ENCODE measurements at regions not wholly inside any gene's neighbourhood (a gene's known extent, or its start where the extent isn't known, plus 50 kb on each side); places are given as distances from the start of the nearest gene placed in this dataset.

DNA sequence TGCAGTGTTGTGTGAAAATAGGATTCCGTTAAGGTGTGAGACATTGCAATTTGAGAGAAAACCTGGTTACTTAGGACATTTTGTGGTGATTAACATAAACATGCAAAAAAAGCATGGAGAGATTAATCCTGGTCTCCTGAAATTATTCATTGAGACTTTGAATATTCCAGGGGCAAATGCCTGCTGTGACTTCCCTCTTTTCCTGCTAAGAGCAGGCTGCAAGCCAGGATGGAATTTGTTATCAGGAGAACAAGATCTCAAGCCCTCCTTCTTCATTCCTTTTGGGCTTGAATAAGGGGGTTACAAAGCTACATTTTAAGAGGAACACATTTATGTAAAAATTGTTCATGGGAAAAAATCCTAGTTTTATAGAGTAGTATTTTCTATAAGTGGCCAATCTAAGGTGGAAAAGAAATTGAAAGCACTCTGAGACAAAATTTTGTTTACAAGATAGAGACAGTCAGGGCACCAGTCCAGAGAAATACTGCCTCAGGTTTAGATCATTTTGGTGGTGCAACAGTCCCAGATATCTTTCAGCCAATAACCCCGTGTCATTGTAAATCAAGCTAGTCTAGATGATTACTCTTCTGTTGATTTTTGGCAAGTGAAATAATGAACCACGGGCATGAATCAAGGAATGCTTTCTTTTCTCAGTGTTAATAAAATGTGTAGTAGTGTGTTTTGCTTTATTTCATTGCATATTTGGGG is 1528.3 kb upstream of the AGA start:
- H3K36me3 ChIP-seq (ENCODE audit: control insufficient read depth, insufficient read depth, low read length): no peaks in the 10 kb centered on the region
- no peak overlapping the region for H3K4me3 ChIP-seq (ENCODE audit: low read length)
- no peak overlapping the region for H3K9ac ChIP-seq (ENCODE audit: low read length)
- H3K27ac ChIP-seq (ENCODE audit: low read depth, low read length): no peak overlapping the region
- H3K27me3 ChIP-seq (ENCODE audit: control insufficient read depth, insufficient read depth, low read length): no peaks in the 10 kb centered on the region
- H3K4me1 ChIP-seq (ENCODE audit: control insufficient read depth, insufficient read depth, low read length): no peaks in the 10 kb centered on the region

- no peak overlapping the region for H3K27ac ChIP-seq (ENCODE audit: low read depth, low read length)
- no peaks in the 10 kb centered on the region for H3K36me3 ChIP-seq (ENCODE audit: control insufficient read depth, insufficient read depth, low read length)
- no peaks in the 10 kb centered on the region for H3K27me3 ChIP-seq (ENCODE audit: control insufficient read depth, insufficient read depth, low read length)
- no peaks in the 10 kb centered on the region for H3K4me1 ChIP-seq (ENCODE audit: control insufficient read depth, insufficient read depth, low read length)
- no peak overlapping the region for H3K4me3 ChIP-seq (ENCODE audit: low read length)
- no peak overlapping the region for H3K9ac ChIP-seq (ENCODE audit: low read length)
These were observed 1534.6 kb upstream of the AGA start for GRCh38 chr4:178976861-178977260.

DNA sequence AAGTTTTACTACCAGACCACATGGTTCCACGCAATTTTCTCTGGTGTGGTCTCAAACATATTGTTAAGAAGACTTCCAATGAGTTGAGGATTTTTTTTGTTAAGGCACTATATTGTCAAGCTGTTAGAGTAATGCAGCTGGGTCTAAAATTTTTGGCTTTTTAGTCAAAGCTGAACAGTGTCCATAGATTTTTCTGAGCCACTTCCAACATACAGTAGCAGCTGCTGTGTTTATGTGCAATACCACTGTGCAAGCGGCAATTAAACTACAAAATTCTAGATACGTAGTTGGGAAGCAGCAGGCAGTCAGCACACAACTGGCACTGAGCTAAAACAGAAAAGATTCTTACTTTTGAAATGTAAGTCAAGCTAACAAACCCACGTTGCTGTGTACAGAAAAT is 1551.1 kb upstream of the AGA start:
- Histone ChIP-seq H3K4me3 (ENCODE audit: low read length) (no peak overlapping the region), H3K36me3 (ENCODE audit: control insufficient read depth, insufficient read depth, low read length) (no peaks in the 10 kb centered on the region), H3K27ac (ENCODE audit: low read depth, low read length) (no peak overlapping the region), H3K27me3 (ENCODE audit: control insufficient read depth, insufficient read depth, low read length) (no peaks in the 10 kb centered on the region), H3K9ac (ENCODE audit: low read length) (no peak overlapping the region), H3K4me1 (ENCODE audit: control insufficient read depth, insufficient read depth, low read length) (no peaks in the 10 kb centered on the region)

GRCh38 chr4:179001918-179002317 is 1559.7 kb upstream of the AGA start:
- Histone ChIP-seq H3K27ac (ENCODE audit: low read depth, low read length) (no peak overlapping the region), H3K27me3 (ENCODE audit: control insufficient read depth, insufficient read depth, low read length) (no peaks in the 10 kb centered on the region), H3K36me3 (ENCODE audit: control insufficient read depth, insufficient read depth, low read length) (no peaks in the 10 kb centered on the region)

DNA sequence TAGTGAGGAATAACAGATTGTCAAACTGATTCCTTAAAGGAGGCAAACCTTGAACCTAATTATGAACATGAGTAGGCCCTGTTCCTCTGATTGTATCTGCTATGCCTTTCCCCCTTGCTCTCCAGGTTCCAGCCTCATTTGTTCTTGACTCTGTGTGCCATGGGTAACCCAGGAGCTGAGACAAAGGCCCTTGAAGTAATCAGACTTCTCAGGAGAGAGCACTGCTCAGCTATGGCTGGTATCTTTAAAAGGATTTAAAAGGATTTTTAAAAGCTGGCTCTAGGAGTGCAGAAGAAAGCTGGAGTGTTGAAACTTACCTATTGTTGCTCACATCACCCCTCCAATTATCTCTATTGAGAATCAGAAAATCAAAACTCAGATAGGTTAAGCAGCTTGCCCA is 1565.5 kb upstream of the AGA start:
- H3K36me3 ChIP-seq (ENCODE audit: control insufficient read depth, insufficient read depth, low read length): no peaks in the 10 kb centered on the region

More at GRCh38 chr4:179001918-179002317, 1559.7 kb upstream of the AGA start:
- Histone ChIP-seq H3K9ac (ENCODE audit: low read length) (no peak overlapping the region), H3K4me1 (ENCODE audit: control insufficient read depth, insufficient read depth, low read length) (no peaks in the 10 kb centered on the region), H3K4me3 (ENCODE audit: low read length) (no peak overlapping the region)

DNA sequence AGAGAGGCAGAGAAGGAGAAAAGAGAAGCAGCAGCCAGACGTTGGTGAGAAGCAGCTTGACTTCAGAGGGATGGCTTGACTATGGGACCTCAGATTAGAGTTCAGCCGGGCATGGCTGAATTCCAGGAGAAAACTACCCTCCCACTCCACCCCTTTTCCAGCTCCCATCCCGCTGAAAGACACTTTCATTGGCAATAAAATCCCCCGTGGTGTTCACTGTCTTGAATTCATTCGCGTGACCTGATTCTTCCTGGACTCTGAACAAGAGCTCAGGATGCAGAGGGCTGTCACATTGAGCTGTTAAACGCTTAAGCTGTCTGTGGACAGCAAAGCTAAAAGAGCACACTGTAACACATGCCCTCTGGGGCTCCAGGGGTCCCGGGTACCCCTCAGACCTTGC is 1575.3 kb upstream of the AGA start:
- no peaks in the 10 kb centered on the region for H3K27me3 ChIP-seq (ENCODE audit: control insufficient read depth, insufficient read depth, low read length)
- no peak overlapping the region for H3K9ac ChIP-seq (ENCODE audit: low read length)
- no peaks in the 10 kb centered on the region for H3K4me1 ChIP-seq (ENCODE audit: control insufficient read depth, insufficient read depth, low read length)
- H3K4me3 ChIP-seq (ENCODE audit: low read length): no peak overlapping the region
- H3K36me3 ChIP-seq (ENCODE audit: control insufficient read depth, insufficient read depth, low read length): no peaks in the 10 kb centered on the region
- H3K27ac ChIP-seq (ENCODE audit: low read depth, low read length): no peak overlapping the region

More for the DNA sequence above, 1565.5 kb upstream of the AGA start:
- H3K27ac ChIP-seq (ENCODE audit: low read depth, low read length): no peak overlapping the region
- H3K4me3 ChIP-seq (ENCODE audit: low read length): no peak overlapping the region
- no peaks in the 10 kb centered on the region for H3K27me3 ChIP-seq (ENCODE audit: control insufficient read depth, insufficient read depth, low read length)
- H3K9ac ChIP-seq (ENCODE audit: low read length): no peak overlapping the region
- no peaks in the 10 kb centered on the region for H3K4me1 ChIP-seq (ENCODE audit: control insufficient read depth, insufficient read depth, low read length)

DNA sequence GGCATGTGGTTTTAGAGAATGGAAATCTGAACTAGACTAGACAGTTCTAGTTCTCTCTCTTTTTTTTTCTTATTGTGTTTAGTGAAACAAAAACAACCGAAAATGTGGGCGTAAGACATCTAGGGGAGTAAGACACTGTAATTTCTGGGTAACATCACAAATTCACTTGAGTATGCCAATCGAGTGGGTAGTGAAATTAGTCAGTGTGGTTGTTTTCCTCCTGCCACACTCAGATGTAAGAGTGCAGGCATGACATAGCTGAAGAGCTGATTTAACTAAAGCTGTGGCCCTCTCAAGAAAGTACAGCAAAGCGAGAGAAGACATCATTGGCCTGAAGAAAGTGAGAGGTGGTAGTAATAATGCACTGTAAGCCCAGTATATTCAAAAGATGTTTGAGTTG is 1585.3 kb upstream of the AGA start:
- Histone ChIP-seq H3K27me3 (ENCODE audit: control insufficient read depth, insufficient read depth, low read length) (no peaks in the 10 kb centered on the region), H3K9ac (ENCODE audit: low read length) (no peak overlapping the region), H3K36me3 (ENCODE audit: control insufficient read depth, insufficient read depth, low read length) (no peaks in the 10 kb centered on the region), H3K4me1 (ENCODE audit: control insufficient read depth, insufficient read depth, low read length) (no peaks in the 10 kb centered on the region), H3K4me3 (ENCODE audit: low read length) (no peak overlapping the region), H3K27ac (ENCODE audit: low read depth, low read length) (no peak overlapping the region)

- H3K27me3 ChIP-seq (ENCODE audit: control insufficient read depth, insufficient read depth, low read length): no peaks in the 10 kb centered on the region
- H3K4me3 ChIP-seq (ENCODE audit: low read length): no peak overlapping the region
These were observed 1586.1 kb upstream of the AGA start for GRCh38 chr4:179028321-179028720.

GRCh38 chr4:179029683-179030082 is 1587.4 kb upstream of the AGA start:
- no peaks in the 10 kb centered on the region for H3K4me1 ChIP-seq (ENCODE audit: control insufficient read depth, insufficient read depth, low read length)
- no peak overlapping the region for H3K9ac ChIP-seq (ENCODE audit: low read length)
- H3K27ac ChIP-seq (ENCODE audit: low read depth, low read length): no peak overlapping the region
- no peak overlapping the region for H3K4me3 ChIP-seq (ENCODE audit: low read length)
- no peaks in the 10 kb centered on the region for H3K36me3 ChIP-seq (ENCODE audit: control insufficient read depth, insufficient read depth, low read length)
- no peaks in the 10 kb centered on the region for H3K27me3 ChIP-seq (ENCODE audit: control insufficient read depth, insufficient read depth, low read length)

More at GRCh38 chr4:179028321-179028720, 1586.1 kb upstream of the AGA start:
- no peak overlapping the region for H3K9ac ChIP-seq (ENCODE audit: low read length)
- H3K4me1 ChIP-seq (ENCODE audit: control insufficient read depth, insufficient read depth, low read length): no peaks in the 10 kb centered on the region
- no peaks in the 10 kb centered on the region for H3K36me3 ChIP-seq (ENCODE audit: control insufficient read depth, insufficient read depth, low read length)
- no peak overlapping the region for H3K27ac ChIP-seq (ENCODE audit: low read depth, low read length)

- Histone ChIP-seq H3K4me1 (ENCODE audit: control insufficient read depth, insufficient read depth, low read length) (no peaks in the 10 kb centered on the region), H3K4me3 (ENCODE audit: low read length) (no peak overlapping the region), H3K27me3 (ENCODE audit: control insufficient read depth, insufficient read depth, low read length) (no peaks in the 10 kb centered on the region), H3K36me3 (ENCODE audit: control insufficient read depth, insufficient read depth, low read length) (no peaks in the 10 kb centered on the region), H3K27ac (ENCODE audit: low read depth, low read length) (no peak overlapping the region), H3K9ac (ENCODE audit: low read length) (no peak overlapping the region)
These were observed 1598.0 kb upstream of the AGA start for GRCh38 chr4:179040259-179040658.

DNA sequence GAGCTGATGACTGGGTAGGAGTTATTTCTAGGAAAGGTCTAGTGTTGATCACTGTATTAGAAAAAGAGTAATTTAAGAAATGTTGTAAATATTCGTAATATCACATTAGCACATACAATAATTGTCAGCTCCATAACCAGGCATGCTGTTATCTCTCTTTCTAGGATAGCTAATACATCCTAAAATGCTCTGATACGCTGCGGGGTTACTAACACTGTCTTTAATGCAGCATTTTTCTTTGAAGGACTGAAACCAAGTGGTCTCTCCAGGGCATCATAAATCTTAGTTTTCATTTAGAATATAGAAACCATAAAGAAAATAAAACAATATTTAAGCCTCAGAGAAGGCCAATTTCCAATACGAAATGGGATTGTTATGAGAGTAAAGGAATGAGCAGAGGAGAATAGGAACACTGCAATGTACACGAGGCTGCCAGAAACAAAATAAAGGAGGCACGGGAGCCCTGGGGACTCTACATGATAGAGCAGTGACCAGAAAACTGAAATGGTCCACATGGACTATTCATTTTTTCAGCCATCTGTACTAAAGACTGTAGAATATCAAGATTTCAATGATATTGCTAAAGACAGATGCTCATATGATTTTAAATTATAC is 1606.7 kb upstream of the AGA start:
- no peaks in the 10 kb centered on the region for H3K27me3 ChIP-seq (ENCODE audit: control insufficient read depth, insufficient read depth, low read length)
- H3K4me3 ChIP-seq (ENCODE audit: low read length): no peak overlapping the region
- H3K4me1 ChIP-seq (ENCODE audit: control insufficient read depth, insufficient read depth, low read length): no peaks in the 10 kb centered on the region
- no peaks in the 10 kb centered on the region for H3K36me3 ChIP-seq (ENCODE audit: control insufficient read depth, insufficient read depth, low read length)
- H3K9ac ChIP-seq (ENCODE audit: low read length): no peak overlapping the region
- no peak overlapping the region for H3K27ac ChIP-seq (ENCODE audit: low read depth, low read length)

DNA sequence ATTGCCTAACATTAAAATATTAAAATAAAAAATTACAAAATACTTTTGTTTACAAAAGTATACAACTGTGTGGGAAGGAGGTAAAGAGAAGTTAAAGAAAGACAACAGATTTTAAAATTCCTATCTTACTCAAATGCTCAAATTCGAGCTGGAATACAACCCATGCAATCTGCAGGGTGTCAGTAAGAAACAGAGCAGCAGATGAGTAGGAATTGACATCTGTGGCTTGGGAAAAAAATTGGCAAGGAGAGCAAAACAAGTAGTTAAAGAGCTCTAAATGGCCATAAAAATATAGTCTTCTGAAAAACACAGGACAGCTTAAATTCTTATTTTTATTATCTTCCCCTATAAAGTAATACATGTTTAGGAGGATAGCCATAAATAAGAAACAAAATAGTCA is 1609.0 kb upstream of the AGA start:
- no peaks in the 10 kb centered on the region for H3K4me1 ChIP-seq (ENCODE audit: control insufficient read depth, insufficient read depth, low read length)
- H3K36me3 ChIP-seq (ENCODE audit: control insufficient read depth, insufficient read depth, low read length): no peaks in the 10 kb centered on the region
- no peak overlapping the region for H3K9ac ChIP-seq (ENCODE audit: low read length)
- H3K4me3 ChIP-seq (ENCODE audit: low read length): no peak overlapping the region
- no peaks in the 10 kb centered on the region for H3K27me3 ChIP-seq (ENCODE audit: control insufficient read depth, insufficient read depth, low read length)
- no peak overlapping the region for H3K27ac ChIP-seq (ENCODE audit: low read depth, low read length)

DNA sequence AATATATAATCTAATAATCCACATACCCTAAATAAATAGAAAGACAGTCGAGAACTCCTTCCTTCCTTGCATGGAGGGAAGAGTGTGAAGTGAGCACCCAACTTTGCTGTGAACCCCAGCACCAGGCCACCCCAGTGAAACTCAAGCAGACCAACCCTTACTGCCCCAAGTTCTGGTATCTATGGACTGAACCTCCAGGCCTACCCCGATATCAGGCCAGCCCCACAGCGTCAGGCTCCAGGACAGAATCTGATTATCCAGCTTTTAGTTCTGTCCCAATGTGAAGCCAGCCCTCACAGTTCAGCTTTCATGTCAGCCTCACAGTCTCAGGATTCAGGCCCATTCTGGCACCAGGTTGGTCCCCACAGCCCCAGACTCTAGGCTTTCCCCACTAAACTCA is 1617.2 kb upstream of the AGA start:
- no peak overlapping the region for H3K4me3 ChIP-seq (ENCODE audit: low read length)
- H3K27ac ChIP-seq (ENCODE audit: low read depth, low read length): no peak overlapping the region
- no peaks in the 10 kb centered on the region for H3K36me3 ChIP-seq (ENCODE audit: control insufficient read depth, insufficient read depth, low read length)
- no peak overlapping the region for H3K9ac ChIP-seq (ENCODE audit: low read length)
- no peaks in the 10 kb centered on the region for H3K4me1 ChIP-seq (ENCODE audit: control insufficient read depth, insufficient read depth, low read length)
- H3K27me3 ChIP-seq (ENCODE audit: control insufficient read depth, insufficient read depth, low read length): no peaks in the 10 kb centered on the region
